AG04449 (cell line): ENCODE measurements at regions not wholly inside any gene's neighbourhood (a gene's known extent, or its start where the extent isn't known, plus 50 kb on each side); places are given as distances from the start of the nearest gene placed in this dataset.

Source experiments
- CTCF ChIA-PET: fragments of 350-600 bp; formaldehyde crosslinking; extraction: SDS; loops from one replicate; lab custom pipeline; 2021; ENCODE audit warnings: antibody characterized with exemption; lab: Yijun Ruan, JAX
- POLR2A ChIA-PET: fragments of 400-600, 350-600 bp; formaldehyde crosslinking; extraction: SDS; loops from one replicate; lab custom pipeline; 2020; ENCODE audit warnings: antibody characterized with exemption, inconsistent platforms; lab: Yijun Ruan, JAX
- DNase-seq: peaks from one replicate; pipeline ENCODE4 v3.0.0-alpha.2; 2010; ENCODE audit warnings: low read depth, low spot score
- H3K4me3 ChIP-seq: 2 replicates; pipeline ENCODE4 v1.5.1; 2011; ENCODE audit warnings: low read depth, mild to moderate bottlenecking, control low read depth, low read length
- TF ChIP-seq, protein P1 (sequence below): IDR thresholded peaks from one replicate; pipeline ENCODE4 v1.5.1; 2011; ENCODE audit warnings: mild to moderate bottlenecking, moderate library complexity, low read length, control low read depth, inconsistent platforms; ENCODE audit not compliant: insufficient read depth; ENCODE audit errors: missing control alignments

GRCh38 chr15:81856634-81857026 is 189.2 kb downstream of the MEX3B start:
- TF ChIP-seq, protein P1, sequence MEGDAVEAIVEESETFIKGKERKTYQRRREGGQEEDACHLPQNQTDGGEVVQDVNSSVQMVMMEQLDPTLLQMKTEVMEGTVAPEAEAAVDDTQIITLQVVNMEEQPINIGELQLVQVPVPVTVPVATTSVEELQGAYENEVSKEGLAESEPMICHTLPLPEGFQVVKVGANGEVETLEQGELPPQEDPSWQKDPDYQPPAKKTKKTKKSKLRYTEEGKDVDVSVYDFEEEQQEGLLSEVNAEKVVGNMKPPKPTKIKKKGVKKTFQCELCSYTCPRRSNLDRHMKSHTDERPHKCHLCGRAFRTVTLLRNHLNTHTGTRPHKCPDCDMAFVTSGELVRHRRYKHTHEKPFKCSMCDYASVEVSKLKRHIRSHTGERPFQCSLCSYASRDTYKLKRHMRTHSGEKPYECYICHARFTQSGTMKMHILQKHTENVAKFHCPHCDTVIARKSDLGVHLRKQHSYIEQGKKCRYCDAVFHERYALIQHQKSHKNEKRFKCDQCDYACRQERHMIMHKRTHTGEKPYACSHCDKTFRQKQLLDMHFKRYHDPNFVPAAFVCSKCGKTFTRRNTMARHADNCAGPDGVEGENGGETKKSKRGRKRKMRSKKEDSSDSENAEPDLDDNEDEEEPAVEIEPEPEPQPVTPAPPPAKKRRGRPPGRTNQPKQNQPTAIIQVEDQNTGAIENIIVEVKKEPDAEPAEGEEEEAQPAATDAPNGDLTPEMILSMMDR = no peak
- CTCF ChIA-PET = no interaction called here
- no peak for DNase-seq
- POLR2A ChIA-PET = no interaction called here
- H3K4me3 ChIP-seq = no peak overlapping the region

GRCh38 chr15:81856001-81856633 is 189.7 kb downstream of the MEX3B start:
- DNase-seq = no peak
- CTCF ChIA-PET = no interaction called here
- POLR2A ChIA-PET = no interaction called here
- H3K4me3 ChIP-seq = no peak overlapping the region
- TF ChIP-seq, protein P1 = no peak

DNA sequence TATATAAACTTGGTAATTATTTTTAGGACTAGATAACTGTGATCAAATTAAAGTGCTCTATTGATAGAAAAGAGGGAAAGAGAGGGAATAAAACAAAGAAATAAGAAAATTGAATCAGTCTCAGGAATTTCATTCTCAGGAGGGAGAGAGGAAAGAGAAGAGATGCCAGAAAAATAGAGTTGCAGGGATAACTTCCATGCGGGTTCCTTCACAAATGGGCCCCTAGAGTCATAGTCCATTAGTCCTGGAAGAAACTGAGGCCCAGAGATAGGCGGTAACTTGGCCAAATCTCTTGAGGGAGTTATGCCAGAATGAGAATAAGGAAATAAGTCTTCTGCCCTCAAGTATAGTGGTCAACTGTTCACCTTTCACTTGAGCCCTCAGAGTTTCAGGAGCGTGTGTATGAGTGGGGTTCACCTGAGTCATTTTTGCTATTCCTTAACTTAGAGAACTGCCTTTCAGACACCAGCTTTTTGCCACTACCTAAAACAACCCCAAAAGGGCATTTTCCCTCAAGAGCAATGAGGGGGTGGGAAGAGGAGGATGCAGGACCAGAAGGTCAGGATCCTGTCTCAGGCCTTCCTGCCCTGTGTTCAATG is 192.6 kb downstream of the MEX3B start:
- no peak for DNase-seq
- ChIA-PET CTCF (no interaction called here), POLR2A (no interaction called here)
- TF ChIP-seq, protein P1 = no peak
- H3K4me3 ChIP-seq = no peak overlapping the region

- H3K4me3 ChIP-seq = no peak overlapping the region
- ChIA-PET CTCF (no interaction called here), POLR2A (no interaction called here)
- peak; percentile 5 for DNase-seq
- TF ChIP-seq, protein P1 = no peak
These were observed 193.2 kb downstream of the MEX3B start for GRCh38 chr15:81852411-81853149.

DNA sequence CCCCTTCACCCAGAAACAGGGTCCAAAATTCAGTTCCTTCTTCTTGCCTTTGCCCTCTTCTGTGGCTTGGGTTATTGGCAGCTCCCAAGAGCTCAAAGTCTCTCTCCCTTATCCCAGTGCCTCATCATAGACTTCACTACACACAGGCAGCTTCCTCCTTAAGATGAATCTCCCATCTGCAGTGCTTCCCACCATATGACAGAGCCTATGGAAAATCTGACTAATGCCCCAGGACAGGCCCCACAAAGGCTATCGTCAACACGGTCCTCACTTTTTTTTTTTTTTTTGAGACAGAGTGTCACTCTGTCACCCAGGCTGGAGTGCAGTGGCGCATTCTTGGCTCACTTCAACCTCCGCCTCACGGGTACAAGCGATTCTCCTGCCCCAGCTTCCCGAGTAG is 194.1 kb downstream of the MEX3B start:
- TF ChIP-seq, protein P1 = no peak
- DNase-seq = no peak
- POLR2A ChIA-PET = no interaction called here
- no peak overlapping the region for H3K4me3 ChIP-seq
- CTCF ChIA-PET = no interaction called here

DNA sequence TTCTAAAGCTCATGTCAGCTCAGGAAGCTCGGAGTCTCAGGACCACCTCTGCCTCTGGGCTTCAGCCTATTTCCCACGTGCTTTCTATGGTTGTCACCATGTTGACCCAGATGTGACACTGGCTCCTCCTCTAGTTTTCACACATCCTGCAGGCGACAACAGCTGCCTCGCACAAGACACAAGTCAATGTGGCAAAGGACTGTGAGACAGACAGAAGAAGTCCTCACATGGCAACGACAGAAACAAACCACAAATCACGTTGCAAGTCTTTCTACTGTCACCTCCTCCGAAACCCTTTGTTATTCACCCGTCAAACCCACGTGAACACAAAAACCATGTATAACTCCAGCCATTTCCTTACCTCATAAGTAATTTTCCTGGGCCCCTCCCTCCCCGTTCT is 194.5 kb downstream of the MEX3B start:
- CTCF ChIA-PET = no interaction called here
- TF ChIP-seq, protein P1 = no peak
- POLR2A ChIA-PET = no interaction called here

More for the DNA sequence above, 194.5 kb downstream of the MEX3B start:
- no peak for DNase-seq
- no peak overlapping the region for H3K4me3 ChIP-seq
